Left lung (tissue), 4 donors: ENCODE measurements at regions not wholly inside any gene's neighbourhood (a gene's known extent, or its start where the extent isn't known, plus 50 kb on each side); places are given as distances from the start of the nearest gene placed in this dataset.

Experiments used
- ATAC-seq: fragments of 200-7000 bp; cut with Tn5 transposase; one replicate; pipeline ENCODE4 v1.9.1; 2020; ENCODE audit warnings: moderate library complexity
- DNase-seq, 4 donors: peaks; one replicate each; pipeline ENCODE4 v3.0.0-alpha.2; 2013 to 2020
- H3K27ac ChIP-seq, 2 donors: fragments of 200-600 bp; sonication (generic) in 1 of 2; one replicate each; pipeline versions ENCODE4 v1.5.0 to v1.8.0; 2020 to 2021
- H3K27me3 ChIP-seq, 2 donors: fragments of 200-600 bp; sonication (generic) in 1 of 2; one replicate each; pipeline versions ENCODE4 v1.5.0 to v1.8.0; 2020 to 2021
- H3K36me3 ChIP-seq, 2 donors: fragments of 200-600 bp; sonication (generic) in 1 of 2; one replicate each; pipeline versions ENCODE4 v1.5.0 to v1.8.0; 2020 to 2021
- H3K4me1 ChIP-seq, 2 donors: fragments of 200-600 bp; one replicate each; pipeline ENCODE4 v1.8.0; 2021
- H3K4me3 ChIP-seq, 2 donors: fragments of 200-600 bp; sonication (generic) in 1 of 2; one replicate each; pipeline versions ENCODE4 v1.5.0 to v1.8.0; 2020 to 2021; ENCODE audit warnings: mild to moderate bottlenecking in 1 of 2
- H3K9me3 ChIP-seq, 2 donors: fragments of 200-600 bp; sonication (generic) in 1 of 2; one replicate each; pipeline versions ENCODE4 v1.5.0 to v1.8.0; 2020 to 2021
- intact Hi-C, 2 donors: fragments of 100-400 bp; cut with DNase I; formaldehyde crosslinking; loops; one replicate each; pipeline versions ENCODE4 v1.11.2 to v1.14.2; 2022
- TF ChIP-seq, protein P1 (sequence below), 2 donors: fragments of 200-600 bp; sonication (generic) in 1 of 2; IDR thresholded peaks; one replicate each; pipeline versions ENCODE4 v1.5.0 to v1.8.0; 2021; ENCODE audit warnings: antibody characterized with exemption in 2 of 2
- donor health status: DM: no; HTN: yes; CAD: no.
- donor health status: DM: no; HTN: no; CAD: no.

GRCh38 chr16:73891129-73891542, 405.5 kb upstream of the PSMD7 start:
- ATAC-seq: no peak
- H3K4me3 ChIP-seq: no peak overlapping the region
- peak in 1 of 4 donors; percentile 42 for DNase-seq
- no peaks in the 10 kb centered on the region for H3K4me1 ChIP-seq
- no peaks in the 10 kb centered on the region for H3K9me3 ChIP-seq
- TF ChIP-seq, protein P1, sequence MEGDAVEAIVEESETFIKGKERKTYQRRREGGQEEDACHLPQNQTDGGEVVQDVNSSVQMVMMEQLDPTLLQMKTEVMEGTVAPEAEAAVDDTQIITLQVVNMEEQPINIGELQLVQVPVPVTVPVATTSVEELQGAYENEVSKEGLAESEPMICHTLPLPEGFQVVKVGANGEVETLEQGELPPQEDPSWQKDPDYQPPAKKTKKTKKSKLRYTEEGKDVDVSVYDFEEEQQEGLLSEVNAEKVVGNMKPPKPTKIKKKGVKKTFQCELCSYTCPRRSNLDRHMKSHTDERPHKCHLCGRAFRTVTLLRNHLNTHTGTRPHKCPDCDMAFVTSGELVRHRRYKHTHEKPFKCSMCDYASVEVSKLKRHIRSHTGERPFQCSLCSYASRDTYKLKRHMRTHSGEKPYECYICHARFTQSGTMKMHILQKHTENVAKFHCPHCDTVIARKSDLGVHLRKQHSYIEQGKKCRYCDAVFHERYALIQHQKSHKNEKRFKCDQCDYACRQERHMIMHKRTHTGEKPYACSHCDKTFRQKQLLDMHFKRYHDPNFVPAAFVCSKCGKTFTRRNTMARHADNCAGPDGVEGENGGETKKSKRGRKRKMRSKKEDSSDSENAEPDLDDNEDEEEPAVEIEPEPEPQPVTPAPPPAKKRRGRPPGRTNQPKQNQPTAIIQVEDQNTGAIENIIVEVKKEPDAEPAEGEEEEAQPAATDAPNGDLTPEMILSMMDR (IDR thresholded peaks at IDR 0.05): no peak
- peaks cover 5 to 70% of the 10 kb centered on the region in 2 donors for H3K27me3 ChIP-seq
- no peak overlapping the region for H3K27ac ChIP-seq
- intact Hi-C loops: no loop called here
- no peaks in the 10 kb centered on the region for H3K36me3 ChIP-seq

- H3K4me1 ChIP-seq: no peaks in the 10 kb centered on the region
- TF ChIP-seq, protein P1 (IDR thresholded peaks at IDR 0.05): no peak
Measured at GRCh38 chr16:73890186-73891128, 406.2 kb upstream of the PSMD7 start.

DNA sequence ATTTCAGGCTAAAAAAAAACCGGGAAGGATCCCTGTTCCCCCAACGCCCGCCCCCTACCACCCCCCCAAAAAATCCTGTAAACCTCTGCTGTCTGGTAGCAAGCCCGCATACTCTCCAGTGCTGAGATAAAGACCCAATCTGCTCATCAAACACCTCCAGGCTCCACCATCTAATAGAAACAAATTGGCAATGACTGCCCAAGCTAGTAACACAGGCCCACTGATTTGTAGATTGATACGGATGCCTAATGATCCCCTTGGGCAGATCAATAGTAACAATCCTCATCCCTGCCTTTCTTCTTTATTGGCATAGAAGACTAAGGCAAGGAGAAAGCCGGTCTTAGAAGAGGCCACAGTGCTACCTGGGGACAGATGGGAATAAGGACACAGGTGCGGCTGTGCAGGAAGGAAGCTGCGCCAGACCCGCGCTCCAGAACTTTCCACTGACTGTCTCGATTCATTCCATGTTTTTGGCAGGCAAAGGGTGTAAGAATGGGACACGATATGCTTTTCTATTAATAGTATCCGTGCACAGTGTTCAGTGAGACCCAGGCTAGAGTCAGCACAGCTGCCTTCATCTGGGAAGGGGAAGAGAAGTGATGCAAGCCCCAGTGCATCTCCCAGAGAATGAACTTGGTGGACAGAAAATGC, 407.6 kb upstream of the PSMD7 start:
- no peaks in the 10 kb centered on the region for H3K4me1 ChIP-seq
- ATAC-seq (no peak), DNase-seq (peak in 1 of 4 donors; percentile 79)
- H3K27ac ChIP-seq: no peak overlapping the region
- TF ChIP-seq, protein P1 (IDR thresholded peaks at IDR 0.05): no peak
- H3K4me3 ChIP-seq: no peak overlapping the region
- no peaks in the 10 kb centered on the region for H3K36me3 ChIP-seq
- peaks cover 5 to 65% of the 10 kb centered on the region in 2 donors for H3K27me3 ChIP-seq
- intact Hi-C loops: no loop called here
- H3K9me3 ChIP-seq: no peaks in the 10 kb centered on the region

More at GRCh38 chr16:73890186-73891128, 406.2 kb upstream of the PSMD7 start:
- H3K9me3 ChIP-seq: no peaks in the 10 kb centered on the region
- no peak overlapping the region for H3K4me3 ChIP-seq
- DNase-seq (no peak), ATAC-seq (no peak)
- peaks cover 5 to 71% of the 10 kb centered on the region in 2 donors for H3K27me3 ChIP-seq
- H3K27ac ChIP-seq: no peak overlapping the region
- no peaks in the 10 kb centered on the region for H3K36me3 ChIP-seq
- intact Hi-C loops: no loop called here

DNA sequence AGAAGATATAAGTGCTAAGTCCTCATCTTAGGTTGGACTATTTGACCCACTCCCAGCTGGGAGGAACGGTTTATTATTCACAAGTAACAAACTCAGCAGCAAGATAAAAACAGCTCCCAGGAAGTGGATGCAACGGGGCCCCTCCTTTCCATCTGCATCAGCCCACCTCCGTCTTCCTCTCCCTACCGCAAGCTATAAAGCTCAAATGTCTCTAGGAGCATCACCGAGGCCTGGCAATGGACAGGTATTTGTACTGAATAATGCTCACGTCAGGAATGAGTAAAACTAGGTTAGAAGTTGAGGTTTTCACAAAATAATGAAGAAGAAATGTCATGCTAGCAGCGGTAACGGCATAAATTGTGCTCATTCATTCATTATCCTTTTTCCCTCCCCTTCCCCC, 408.7 kb upstream of the PSMD7 start:
- Histone ChIP-seq H3K4me3 (no peak overlapping the region), H3K9me3 (no peaks in the 10 kb centered on the region), H3K4me1 (no peaks in the 10 kb centered on the region), H3K27me3 (peaks cover 5 to 65% of the 10 kb centered on the region in 2 donors), H3K27ac (no peak overlapping the region), H3K36me3 (no peaks in the 10 kb centered on the region)
- DNase-seq: no peak
- ATAC-seq: no peak
- intact Hi-C loops: no loop called here
- TF ChIP-seq, protein P1 (IDR thresholded peaks at IDR 0.05): no peak

GRCh38 chr16:73886426-73886825, 410.2 kb upstream of the PSMD7 start:
- DNase-seq (no peak), ATAC-seq (no peak)
- Histone ChIP-seq H3K36me3 (no peaks in the 10 kb centered on the region), H3K27ac (no peak overlapping the region), H3K27me3 (peaks cover 5 to 62% of the 10 kb centered on the region in 2 donors), H3K4me3 (no peak overlapping the region), H3K4me1 (no peaks in the 10 kb centered on the region), H3K9me3 (no peaks in the 10 kb centered on the region)
- intact Hi-C loops: no loop called here
- TF ChIP-seq, protein P1 (IDR thresholded peaks at IDR 0.05): no peak
